Keratinocyte (primary cell): ENCODE measurements at regions not wholly inside any gene's neighbourhood (a gene's known extent, or its start where the extent isn't known, plus 50 kb on each side); places are given as distances from the start of the nearest gene placed in this dataset.

ENCODE experiments used
- DNase-seq: peaks from one replicate; pipeline ENCODE4 v3.0.0-alpha.2; 2011; ENCODE audit warnings: low read depth, missing footprints, low spot score
- FAIRE-seq: peaks from 2 replicates; lab custom pipeline; 2011; peaks lifted over from hg19 to GRCh38; lab: Jason Lieb, UNC
- H2AFZ ChIP-seq: 2 replicates; pipeline ENCODE4 v1.6.0; 2012; ENCODE audit warnings: low read length, control low read depth, inconsistent platforms; ENCODE audit not compliant: control insufficient read depth
- H3K27ac ChIP-seq: 2 replicates; pipeline ENCODE4 v1.5.1; 2011; ENCODE audit warnings: low read length; ENCODE audit not compliant: control insufficient read depth, insufficient read depth
- H3K27me3 ChIP-seq: 3 replicates; pipeline ENCODE4 v1.6.0; 2011; ENCODE audit warnings: low read length; ENCODE audit not compliant: control insufficient read depth, insufficient read depth; ENCODE audit errors: extremely low read depth
- H3K36me3 ChIP-seq, 2 experiments: 2 replicates in 1 of 2; 3 replicates in 1 of 2; pipeline ENCODE4 v1.5.1; 2011; ENCODE audit warnings: low read length in 2 of 2, mild to moderate bottlenecking in 1 of 2; ENCODE audit not compliant: control insufficient read depth in 2 of 2, insufficient read depth in 2 of 2; ENCODE audit errors: extremely low read depth in 1 of 2
- H3K4me1 ChIP-seq: 3 replicates; pipeline ENCODE4 v1.5.1; 2011; ENCODE audit warnings: low read length; ENCODE audit not compliant: control insufficient read depth, insufficient read depth; ENCODE audit errors: extremely low read depth
- H3K4me2 ChIP-seq: 3 replicates; pipeline ENCODE4 v1.6.0; 2011; ENCODE audit warnings: low read depth, low read length; ENCODE audit not compliant: control insufficient read depth, insufficient read depth; ENCODE audit errors: extremely low read depth
- H3K4me3 ChIP-seq, 3 experiments: fragments of 200-600 bp in 1 of 3; sonication (generic) in 1 of 3; 2 replicates in 2 of 3; 3 replicates in 1 of 3; pipeline ENCODE4 v1.5.1; 2011 to 2016; ENCODE audit warnings: low read length in 3 of 3, mild to moderate bottlenecking in 3 of 3, control low read depth in 2 of 3, inconsistent platforms in 1 of 3, low read depth in 1 of 3, mixed read lengths in 1 of 3, mixed run types in 1 of 3, moderate library complexity in 1 of 3; ENCODE audit not compliant: control insufficient read depth in 2 of 3, insufficient read depth in 2 of 3; ENCODE audit errors: extremely low read depth in 1 of 3
- H3K79me2 ChIP-seq: 2 replicates; pipeline ENCODE4 v1.6.0; 2012; ENCODE audit warnings: low read length; ENCODE audit not compliant: control insufficient read depth, insufficient read depth
- H3K9ac ChIP-seq: 3 replicates; pipeline ENCODE4 v1.6.0; 2011; ENCODE audit warnings: low read length; ENCODE audit not compliant: control insufficient read depth, insufficient read depth; ENCODE audit errors: extremely low read depth
- H3K9me1 ChIP-seq: 3 replicates; pipeline ENCODE4 v1.6.0; 2011; ENCODE audit warnings: low read length; ENCODE audit not compliant: control insufficient read depth, insufficient read depth; ENCODE audit errors: extremely low read depth
- H3K9me3 ChIP-seq: 2 replicates; pipeline ENCODE4 v1.5.1; 2012; ENCODE audit warnings: low read depth, low read length; ENCODE audit not compliant: control insufficient read depth
- H4K20me1 ChIP-seq: 3 replicates; pipeline ENCODE4 v1.6.0; 2011; ENCODE audit warnings: low read length; ENCODE audit not compliant: control insufficient read depth, insufficient read depth; ENCODE audit errors: extremely low read depth
- CTCF ChIP-seq, 3 experiments: IDR thresholded peaks in 1 of 3; conservative IDR thresholded peaks in 1 of 3; optimal IDR thresholded peaks in 1 of 3; 2 replicates in 2 of 3; 3 replicates in 1 of 3; pipeline versions ENCODE3 to v1.5.1; 2011; ENCODE audit warnings: low read length in 3 of 3, mild to moderate bottlenecking in 3 of 3, moderate library complexity in 2 of 3, control low read depth in 1 of 3, inconsistent platforms in 1 of 3; ENCODE audit not compliant: insufficient read depth in 2 of 3; ENCODE audit errors: extremely low read depth in 1 of 3
- EZH2 ChIP-seq: IDR thresholded peaks from one replicate; pipeline ENCODE4 v1.6.1; 2012; ENCODE audit warnings: inconsistent platforms, mild to moderate bottlenecking, low read length, moderate library complexity
- dilution Hi-C: fragments of 300-500 bp; cut with MboI; formaldehyde crosslinking; loops from one replicate; pipeline ENCODE4 v1.7.0; 2020; ENCODE audit warnings: low sequenced_read_pairs; ENCODE audit not compliant: extremely low pct_ligation_motif_present

DNA sequence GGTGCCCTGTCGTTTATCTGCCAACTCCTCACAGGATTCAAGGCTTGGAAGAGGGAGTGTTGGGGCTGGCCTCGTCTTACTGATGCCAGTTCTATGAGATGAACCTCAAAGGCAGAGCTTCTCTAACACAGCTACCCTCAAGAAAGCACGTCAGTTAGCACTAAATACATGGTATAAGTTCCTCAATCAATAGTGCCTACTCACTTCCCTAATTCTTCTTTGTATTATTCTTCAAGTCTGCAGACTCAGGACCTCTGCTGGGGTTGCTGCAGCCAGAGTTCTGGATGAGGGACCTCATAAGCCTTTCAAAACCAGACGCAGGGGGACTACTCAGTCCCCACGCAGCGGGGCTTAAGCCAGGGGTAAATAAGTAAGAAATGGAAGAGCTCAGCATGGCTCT is 118.3 kb downstream of the VPREB1 start:
- Histone ChIP-seq H3K4me1 (no peaks in the 10 kb centered on the region), H3K36me3 (no peaks in the 10 kb centered on the region), H3K9me1 (no peaks in the 10 kb centered on the region), H3K79me2 (no peaks in the 10 kb centered on the region), H4K20me1 (no peaks in the 10 kb centered on the region), H3K9ac (no peak overlapping the region), H3K4me3 (no peak overlapping the region), H3K27ac (no peak overlapping the region), H3K27me3 (peaks cover 4% of the 10 kb centered on the region), H3K9me3 (no peaks in the 10 kb centered on the region), H2AFZ (no peak overlapping the region), H3K4me2 (no peak overlapping the region)
- no peak for TF ChIP-seq EZH2
- no peak for TF ChIP-seq CTCF (optimal IDR thresholded peaks at IDR 0.05 in 1 of 3, IDR thresholded peaks at IDR 0.05 in 1 of 3, conservative IDR thresholded peaks at IDR 0.05 in 1 of 3; ENCODE audit: extremely low read depth in 1 of 3, insufficient read depth in 2 of 3, low read length in 3 of 3)
- dilution Hi-C loops = no loop called here
- FAIRE-seq = no peak
- DNase-seq = no peak

- no peak for FAIRE-seq
- no peak overlapping the region for H3K4me2 ChIP-seq
- H2AFZ ChIP-seq = no peak overlapping the region
- H3K79me2 ChIP-seq = no peaks in the 10 kb centered on the region
- no peaks in the 10 kb centered on the region for H3K9me1 ChIP-seq
- H3K27ac ChIP-seq = no peak overlapping the region
- no peaks in the 10 kb centered on the region for H3K4me1 ChIP-seq
- no peaks in the 10 kb centered on the region for H3K36me3 ChIP-seq
- H3K4me3 ChIP-seq = no peak overlapping the region
- dilution Hi-C loops = no loop called here
- no peak overlapping the region for H3K9ac ChIP-seq
- no peak for DNase-seq
- H4K20me1 ChIP-seq = no peaks in the 10 kb centered on the region
- peaks cover 4% of the 10 kb centered on the region for H3K27me3 ChIP-seq
- TF ChIP-seq CTCF (optimal IDR thresholded peaks at IDR 0.05 in 1 of 3, IDR thresholded peaks at IDR 0.05 in 1 of 3, conservative IDR thresholded peaks at IDR 0.05 in 1 of 3; ENCODE audit: extremely low read depth in 1 of 3, insufficient read depth in 2 of 3, low read length in 3 of 3) = no peak
- no peak for TF ChIP-seq EZH2
- no peaks in the 10 kb centered on the region for H3K9me3 ChIP-seq
These were observed 119.6 kb downstream of the VPREB1 start for GRCh38 chr22:22364207-22364606.
